ENCODE measurements at regions not wholly inside any gene's neighbourhood (a gene's known extent, or its start where the extent isn't known, plus 50 kb on each side); places are given as distances from the start of the nearest gene placed in this dataset.

DNA sequence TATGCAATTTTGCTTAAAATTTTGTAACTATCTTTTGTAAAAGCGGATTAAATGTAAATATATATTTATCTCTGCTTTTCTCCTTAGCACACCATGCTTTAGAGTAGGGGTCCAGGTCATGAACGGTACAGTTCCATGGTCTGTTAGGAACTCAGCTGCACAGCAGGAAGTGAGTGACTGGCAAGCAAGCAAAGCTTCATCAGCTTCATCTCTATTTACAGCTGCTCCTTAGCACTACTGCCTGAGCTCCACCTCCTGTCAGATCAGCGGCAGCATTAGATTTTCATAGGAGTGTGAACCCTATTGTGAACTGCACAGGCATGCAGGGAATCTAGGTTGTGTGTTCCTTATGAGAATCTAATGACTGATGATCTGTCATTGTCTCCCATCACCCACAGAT is 959.0 kb upstream of the SLC39A10 start:
- no peak for TF ChIP-seq EZH2phosphoT487 (IDR thresholded peaks at IDR 0.05; ENCODE audit: low read depth)
- TF ChIP-seq, protein P1, sequence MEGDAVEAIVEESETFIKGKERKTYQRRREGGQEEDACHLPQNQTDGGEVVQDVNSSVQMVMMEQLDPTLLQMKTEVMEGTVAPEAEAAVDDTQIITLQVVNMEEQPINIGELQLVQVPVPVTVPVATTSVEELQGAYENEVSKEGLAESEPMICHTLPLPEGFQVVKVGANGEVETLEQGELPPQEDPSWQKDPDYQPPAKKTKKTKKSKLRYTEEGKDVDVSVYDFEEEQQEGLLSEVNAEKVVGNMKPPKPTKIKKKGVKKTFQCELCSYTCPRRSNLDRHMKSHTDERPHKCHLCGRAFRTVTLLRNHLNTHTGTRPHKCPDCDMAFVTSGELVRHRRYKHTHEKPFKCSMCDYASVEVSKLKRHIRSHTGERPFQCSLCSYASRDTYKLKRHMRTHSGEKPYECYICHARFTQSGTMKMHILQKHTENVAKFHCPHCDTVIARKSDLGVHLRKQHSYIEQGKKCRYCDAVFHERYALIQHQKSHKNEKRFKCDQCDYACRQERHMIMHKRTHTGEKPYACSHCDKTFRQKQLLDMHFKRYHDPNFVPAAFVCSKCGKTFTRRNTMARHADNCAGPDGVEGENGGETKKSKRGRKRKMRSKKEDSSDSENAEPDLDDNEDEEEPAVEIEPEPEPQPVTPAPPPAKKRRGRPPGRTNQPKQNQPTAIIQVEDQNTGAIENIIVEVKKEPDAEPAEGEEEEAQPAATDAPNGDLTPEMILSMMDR (IDR thresholded peaks at IDR 0.05; ENCODE audit: low read depth, low read length): no peak
